PFSK-1 (cell line): ENCODE measurements at regions not wholly inside any gene's neighbourhood (a gene's known extent, or its start where the extent isn't known, plus 50 kb on each side); places are given as distances from the start of the nearest gene placed in this dataset.

Experiments used
- FOXP2 ChIP-seq: optimal IDR thresholded peaks from 2 replicates; pipeline ENCODE3; 2011; ENCODE audit warnings: borderline replicate concordance, control low read depth, inconsistent platforms; ENCODE audit not compliant: insufficient read depth; ENCODE audit errors: extremely low read length, extremely low read depth
- POLR2AphosphoS5 ChIP-seq: IDR thresholded peaks from 2 replicates; pipeline ENCODE4 v1.6.1; 2012; ENCODE audit warnings: low read depth, mild to moderate bottlenecking, control low read depth, low read length, moderate library complexity
- SIN3A ChIP-seq: IDR thresholded peaks from 2 replicates; pipeline ENCODE4 v1.6.1; 2012; ENCODE audit warnings: mild to moderate bottlenecking, low read length, moderate library complexity, borderline replicate concordance; ENCODE audit not compliant: insufficient read depth
- TAF1 ChIP-seq: IDR thresholded peaks from 2 replicates; pipeline ENCODE4 v1.6.1; 2012; ENCODE audit warnings: low read length, control low read depth, borderline replicate concordance; ENCODE audit not compliant: insufficient read depth
- TF ChIP-seq, protein P1 (sequence below), 2 experiments: IDR thresholded peaks; 2 replicates each; pipeline versions ENCODE4 v1.6.1 to v1.8.0; 2011 to 2012; ENCODE audit warnings: low read depth in 2 of 2, low read length in 2 of 2, control low read depth in 1 of 2, inconsistent platforms in 1 of 2, mild to moderate bottlenecking in 1 of 2, moderate library complexity in 1 of 2; ENCODE audit not compliant: insufficient read depth in 1 of 2

DNA sequence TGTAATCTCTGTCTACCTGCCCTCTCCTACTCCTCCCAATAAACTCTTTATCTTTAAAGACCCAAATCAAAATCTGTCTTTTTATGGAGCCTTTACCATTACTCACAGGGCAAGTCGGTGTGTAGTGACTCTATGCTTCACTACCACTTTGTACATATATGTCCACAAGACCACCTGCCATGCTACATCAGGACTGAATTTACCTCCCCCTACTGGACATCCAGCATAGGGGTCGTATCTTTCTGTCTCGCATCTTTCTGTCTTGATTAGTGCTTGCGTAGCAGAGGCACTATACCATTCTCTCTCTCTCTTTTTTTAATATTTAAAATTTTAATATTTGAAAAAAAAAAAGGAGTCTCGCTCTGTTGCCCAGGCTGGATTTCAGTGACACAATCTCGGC lies 587.5 kb downstream of the SOX5 start:
- TF ChIP-seq FOXP2 (no peak), TAF1 (no peak), POLR2AphosphoS5 (no peak), SIN3A (no peak)
- TF ChIP-seq, protein P1, sequence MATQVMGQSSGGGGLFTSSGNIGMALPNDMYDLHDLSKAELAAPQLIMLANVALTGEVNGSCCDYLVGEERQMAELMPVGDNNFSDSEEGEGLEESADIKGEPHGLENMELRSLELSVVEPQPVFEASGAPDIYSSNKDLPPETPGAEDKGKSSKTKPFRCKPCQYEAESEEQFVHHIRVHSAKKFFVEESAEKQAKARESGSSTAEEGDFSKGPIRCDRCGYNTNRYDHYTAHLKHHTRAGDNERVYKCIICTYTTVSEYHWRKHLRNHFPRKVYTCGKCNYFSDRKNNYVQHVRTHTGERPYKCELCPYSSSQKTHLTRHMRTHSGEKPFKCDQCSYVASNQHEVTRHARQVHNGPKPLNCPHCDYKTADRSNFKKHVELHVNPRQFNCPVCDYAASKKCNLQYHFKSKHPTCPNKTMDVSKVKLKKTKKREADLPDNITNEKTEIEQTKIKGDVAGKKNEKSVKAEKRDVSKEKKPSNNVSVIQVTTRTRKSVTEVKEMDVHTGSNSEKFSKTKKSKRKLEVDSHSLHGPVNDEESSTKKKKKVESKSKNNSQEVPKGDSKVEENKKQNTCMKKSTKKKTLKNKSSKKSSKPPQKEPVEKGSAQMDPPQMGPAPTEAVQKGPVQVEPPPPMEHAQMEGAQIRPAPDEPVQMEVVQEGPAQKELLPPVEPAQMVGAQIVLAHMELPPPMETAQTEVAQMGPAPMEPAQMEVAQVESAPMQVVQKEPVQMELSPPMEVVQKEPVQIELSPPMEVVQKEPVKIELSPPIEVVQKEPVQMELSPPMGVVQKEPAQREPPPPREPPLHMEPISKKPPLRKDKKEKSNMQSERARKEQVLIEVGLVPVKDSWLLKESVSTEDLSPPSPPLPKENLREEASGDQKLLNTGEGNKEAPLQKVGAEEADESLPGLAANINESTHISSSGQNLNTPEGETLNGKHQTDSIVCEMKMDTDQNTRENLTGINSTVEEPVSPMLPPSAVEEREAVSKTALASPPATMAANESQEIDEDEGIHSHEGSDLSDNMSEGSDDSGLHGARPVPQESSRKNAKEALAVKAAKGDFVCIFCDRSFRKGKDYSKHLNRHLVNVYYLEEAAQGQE (IDR thresholded peaks at IDR 0.05; ENCODE audit: insufficient read depth in 1 of 2, low read depth in 2 of 2, low read length in 2 of 2), result no peak

DNA sequence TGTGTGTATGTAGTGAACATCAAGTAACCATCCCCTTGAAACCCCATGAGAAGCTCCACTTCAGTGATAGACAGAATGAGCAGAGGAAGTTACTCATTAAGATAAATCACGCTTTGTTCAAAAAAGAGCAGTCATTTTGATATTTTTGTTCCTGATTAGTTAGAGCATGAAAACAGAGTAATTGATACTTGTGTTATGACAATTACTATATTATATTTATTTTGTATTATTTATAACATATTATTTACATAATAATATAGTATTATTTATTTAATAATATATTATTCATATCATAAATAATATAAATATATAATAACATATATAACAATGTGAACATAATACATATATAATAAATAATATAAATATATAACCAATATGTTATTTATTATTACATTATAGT lies 580.9 kb downstream of the SOX5 start:
- TF ChIP-seq POLR2AphosphoS5, result no peak

DNA sequence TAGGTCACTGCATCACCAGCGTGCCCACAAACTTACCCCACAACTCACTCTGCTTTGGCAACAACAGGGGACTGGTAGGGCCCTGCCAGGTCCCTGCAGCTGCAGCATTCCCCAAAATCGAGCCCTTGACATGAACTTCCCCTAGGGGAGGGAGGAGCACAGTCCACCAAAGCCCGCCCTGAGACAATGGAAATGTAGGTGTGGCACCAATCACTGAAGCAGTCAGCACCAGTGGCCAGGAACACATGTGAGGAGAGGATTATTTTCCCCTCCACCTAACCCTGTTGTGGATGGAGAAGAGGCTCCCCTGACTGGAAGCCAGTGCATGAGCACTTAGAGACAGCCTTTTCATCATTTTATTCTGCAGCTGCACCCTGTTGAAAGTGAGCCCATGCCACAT lies 573.8 kb downstream of the SOX5 start:
- TF ChIP-seq, protein P1 (IDR thresholded peaks at IDR 0.05; ENCODE audit: insufficient read depth in 1 of 2, low read depth in 2 of 2, low read length in 2 of 2), result no peak
- TF ChIP-seq SIN3A, result no peak
- TF ChIP-seq TAF1, result no peak
- TF ChIP-seq FOXP2, result no peak
- no peak for TF ChIP-seq POLR2AphosphoS5

DNA sequence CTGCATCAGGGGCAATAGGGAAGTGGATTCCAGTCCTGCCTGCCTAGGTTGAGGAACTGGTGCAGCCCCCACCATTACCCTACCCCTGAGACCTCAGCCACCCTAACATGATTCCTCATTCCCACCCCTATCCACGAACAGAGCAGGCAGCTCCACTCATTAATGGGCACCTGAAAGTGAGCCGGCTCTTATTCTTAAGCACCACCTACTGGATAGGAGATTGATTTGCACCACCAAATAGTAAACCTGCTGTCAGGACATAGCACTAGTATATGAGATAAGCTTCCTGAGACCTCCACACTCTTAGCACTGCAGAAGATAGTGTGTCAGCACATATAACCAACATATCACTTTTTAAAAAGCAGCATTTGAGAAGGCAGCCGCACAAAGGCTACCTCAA lies 573.2 kb downstream of the SOX5 start:
- TF ChIP-seq, protein P1 (IDR thresholded peaks at IDR 0.05; ENCODE audit: insufficient read depth in 1 of 2, low read depth in 2 of 2, low read length in 2 of 2), result no peak
- TF ChIP-seq POLR2AphosphoS5 (no peak), SIN3A (no peak), FOXP2 (no peak)

DNA sequence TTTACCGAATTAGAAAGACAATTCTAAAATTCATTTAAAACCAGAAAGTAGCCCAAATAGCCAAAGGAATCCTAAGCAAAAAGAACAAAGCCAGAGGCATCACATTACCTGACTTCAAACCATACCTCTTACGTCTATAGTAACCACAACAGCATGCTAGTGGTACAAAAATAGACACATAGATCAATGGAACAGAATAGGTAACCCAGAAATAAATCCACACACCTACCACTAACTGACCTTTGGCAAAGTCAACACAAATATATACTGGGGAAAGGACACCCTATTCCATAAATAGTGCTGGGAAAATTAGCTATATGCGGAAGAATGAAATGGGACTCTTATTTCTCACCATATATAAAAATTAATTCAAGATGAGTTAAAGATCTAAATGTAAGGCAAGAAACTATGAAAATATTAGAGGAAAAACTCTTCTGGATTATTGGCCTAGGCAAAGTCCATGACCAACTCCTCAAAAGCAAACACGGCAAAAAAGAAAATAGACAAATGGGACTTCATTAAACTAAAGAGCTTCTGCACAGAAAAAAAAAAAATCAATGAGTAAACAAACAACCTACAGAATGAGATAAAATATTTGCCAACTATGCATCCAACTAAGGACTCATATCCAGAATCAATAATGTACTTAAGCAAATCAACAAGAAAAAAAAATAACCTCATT lies 568.9 kb downstream of the SOX5 start:
- TF ChIP-seq FOXP2 (no peak), TAF1 (no peak), POLR2AphosphoS5 (no peak), SIN3A (no peak)
- TF ChIP-seq, protein P1 (IDR thresholded peaks at IDR 0.05; ENCODE audit: insufficient read depth in 1 of 2, low read depth in 2 of 2, low read length in 2 of 2), result no peak
